GM21381 (cell line): ENCODE measurements at regions not wholly inside any gene's neighbourhood (a gene's known extent, or its start where the extent isn't known, plus 50 kb on each side); places are given as distances from the start of the nearest gene placed in this dataset.
"Not testable (repeated sequence)": the region's sequence is repeated elsewhere in the genome, so short reads cannot be mapped to it uniquely, and the experiment has no call there.

Source experiments
- ATAC-seq: cut with Tn5 transposase; IDR thresholded peaks from one replicate; pipeline ENCODE4 v1.9.1; 2021; ENCODE audit warnings: mild to moderate bottlenecking, moderate library complexity; ENCODE audit not compliant: unreplicated experiment

DNA sequence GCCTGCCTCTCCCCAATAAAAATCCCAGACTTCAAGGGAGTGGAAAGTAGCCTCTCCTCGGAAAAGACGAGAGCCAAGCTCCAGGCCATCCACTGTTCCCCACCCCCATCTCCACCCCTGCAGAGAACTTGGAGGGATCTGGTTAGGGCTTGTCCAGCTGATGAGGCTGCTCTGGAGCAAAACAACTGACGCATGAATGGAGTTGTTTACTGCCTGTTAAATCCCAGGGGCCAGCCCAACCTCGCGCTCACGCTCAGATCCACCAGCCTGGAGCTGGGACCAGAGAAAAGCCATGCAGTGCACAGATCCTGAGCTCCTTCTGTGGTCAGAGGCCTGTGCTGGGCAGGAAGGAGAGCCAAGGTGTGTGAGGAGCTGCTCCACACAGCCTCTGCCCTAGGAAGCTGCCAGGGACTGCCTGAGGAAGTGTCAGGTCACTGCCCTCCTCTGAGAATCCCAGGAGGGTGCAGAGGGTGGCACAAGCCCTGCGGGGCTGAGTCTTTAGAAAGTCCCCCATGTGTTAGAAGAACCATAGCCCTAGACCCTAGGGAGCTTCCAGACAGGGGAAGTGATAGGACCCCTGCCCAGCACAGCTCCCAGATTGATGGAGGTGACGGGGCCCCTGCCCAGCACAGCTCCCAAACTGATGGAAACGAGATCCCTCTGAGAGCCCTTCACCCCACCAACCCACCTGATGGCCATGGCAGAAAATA lies 109.0 kb upstream of the IPO9 start:
- ATAC-seq: no peak

DNA sequence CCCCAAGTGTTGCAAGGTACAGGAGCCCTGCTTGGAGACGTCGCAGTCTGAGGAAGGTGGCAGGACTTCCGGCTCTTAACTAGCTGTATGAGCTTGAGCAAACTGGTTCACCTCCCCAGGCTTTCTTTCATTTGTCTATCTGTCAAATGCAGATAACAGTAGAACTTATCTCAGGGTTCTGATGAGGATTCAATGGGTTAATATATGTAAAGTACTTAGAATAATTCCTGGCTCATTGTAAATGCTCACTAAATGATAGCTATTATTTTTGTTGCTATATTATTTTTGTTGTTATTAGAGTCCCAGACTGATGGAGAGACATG lies 108.5 kb upstream of the IPO9 start:
- ATAC-seq: no peak

DNA sequence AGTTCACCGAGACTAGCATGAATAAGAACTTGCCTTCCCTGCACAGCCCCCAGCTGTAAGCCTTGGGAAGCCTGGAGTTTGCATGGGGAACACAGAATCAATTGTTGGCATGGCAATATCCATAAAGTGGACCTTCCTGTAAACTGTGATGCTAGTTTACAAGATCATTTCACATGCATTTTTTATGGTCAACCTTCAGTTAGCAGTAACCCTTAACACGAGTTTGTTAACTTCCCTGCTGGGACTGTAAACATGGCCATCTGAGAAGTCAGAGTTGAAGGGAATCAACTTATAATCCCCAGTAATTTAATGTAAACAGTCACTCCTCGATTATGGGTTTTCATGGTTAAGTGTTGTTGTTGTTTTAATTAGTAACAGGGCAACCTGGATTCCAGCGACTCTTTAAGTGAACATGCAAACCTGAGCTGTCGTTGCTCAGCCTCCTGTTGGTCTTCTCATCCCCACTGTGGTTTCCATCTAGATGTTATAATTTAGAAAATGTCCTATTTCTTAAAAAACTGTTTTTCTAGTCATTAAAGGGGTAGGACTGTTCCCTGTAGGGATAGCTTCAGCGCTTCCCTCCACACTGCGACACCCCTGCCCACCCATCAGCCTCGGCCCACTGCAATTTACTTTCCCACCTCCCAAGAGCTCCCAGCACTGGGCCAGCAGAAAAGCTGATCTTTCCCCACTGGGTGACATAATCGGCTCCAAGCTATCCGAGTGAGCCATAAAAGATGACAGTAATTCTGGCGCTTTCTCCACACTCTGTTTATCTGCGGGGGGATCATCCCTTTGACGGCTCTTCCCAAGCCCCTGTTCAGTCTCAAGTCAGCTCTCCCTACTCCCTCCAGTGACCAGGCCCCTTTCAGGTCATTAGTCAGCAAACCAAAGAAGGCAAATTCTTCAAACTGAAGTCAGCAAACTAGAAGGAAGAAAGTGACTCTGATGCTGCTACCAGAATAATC lies 107.6 kb upstream of the IPO9 start:
- no peak for ATAC-seq

DNA sequence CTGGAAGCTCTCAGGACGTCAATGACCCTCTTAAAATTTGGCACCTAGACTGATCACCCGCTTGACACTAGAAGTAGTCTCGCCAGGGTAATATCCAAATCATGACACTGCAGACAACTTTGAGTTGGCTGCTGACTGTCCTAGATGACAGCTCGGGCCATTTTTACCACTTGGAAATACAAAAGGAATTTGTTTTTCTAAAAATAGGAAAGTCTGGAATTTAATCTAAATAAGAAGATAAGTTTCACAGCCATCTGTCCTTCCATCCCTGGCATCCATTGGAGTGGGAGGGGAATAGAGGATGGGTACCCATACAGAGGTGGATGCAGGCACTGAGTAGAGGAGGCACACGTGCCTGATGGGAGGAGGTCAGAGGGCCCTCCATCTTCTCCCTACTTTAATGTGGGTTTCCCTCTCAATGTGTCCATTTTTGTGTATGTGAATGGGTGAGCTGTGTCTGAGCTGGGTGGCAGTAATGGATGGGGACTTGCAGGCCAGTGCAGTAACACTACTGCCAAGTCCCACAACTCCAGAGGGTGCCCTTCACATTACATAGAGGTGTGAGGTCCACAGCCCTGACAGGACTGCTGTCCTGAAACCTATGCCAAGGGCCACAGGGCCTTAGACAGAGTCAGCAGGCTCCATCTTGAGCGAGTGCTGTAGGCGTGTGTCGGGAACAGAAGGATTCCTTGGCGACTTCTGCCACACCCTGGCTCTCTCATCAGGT lies 104.8 kb upstream of the IPO9 start:
- no peak for ATAC-seq

DNA sequence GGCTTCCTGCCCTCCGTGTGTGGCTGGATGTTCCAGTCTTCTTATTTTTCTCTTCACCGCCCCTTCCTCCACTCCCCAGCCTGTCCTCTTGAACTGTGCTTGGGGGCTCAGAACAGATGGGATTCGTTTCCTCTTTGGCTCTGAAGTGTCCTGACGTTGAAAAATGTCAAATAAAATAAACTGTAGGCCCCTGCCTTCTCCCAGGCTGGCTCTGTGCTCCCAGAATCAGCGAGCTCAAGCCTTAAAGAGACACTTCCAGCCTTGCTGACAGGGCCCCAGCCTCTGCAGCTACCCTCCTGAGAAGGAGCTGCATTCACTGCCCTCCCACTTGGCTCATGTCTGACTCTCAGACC lies 104.2 kb upstream of the IPO9 start:
- no peak for ATAC-seq

DNA sequence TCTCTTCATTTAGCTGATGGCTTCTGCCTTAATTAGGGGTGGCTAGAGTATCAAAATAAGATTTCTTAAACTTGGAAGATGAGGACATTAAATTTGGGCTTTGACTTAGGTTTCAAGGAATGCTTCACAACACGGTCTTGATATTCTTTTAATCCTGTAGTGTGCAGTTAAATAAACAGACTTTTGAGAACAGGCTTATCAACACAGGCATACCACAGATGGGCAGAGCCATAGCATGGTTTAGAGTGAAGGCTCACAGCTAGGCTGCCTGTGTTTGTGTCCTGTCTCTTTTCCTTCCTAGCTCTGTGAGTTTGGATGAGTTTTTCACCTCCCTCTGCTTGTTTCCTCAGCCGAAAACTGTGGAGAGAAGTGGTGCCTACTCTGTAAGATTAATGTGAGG lies 102.3 kb upstream of the IPO9 start:
- no peak for ATAC-seq

DNA sequence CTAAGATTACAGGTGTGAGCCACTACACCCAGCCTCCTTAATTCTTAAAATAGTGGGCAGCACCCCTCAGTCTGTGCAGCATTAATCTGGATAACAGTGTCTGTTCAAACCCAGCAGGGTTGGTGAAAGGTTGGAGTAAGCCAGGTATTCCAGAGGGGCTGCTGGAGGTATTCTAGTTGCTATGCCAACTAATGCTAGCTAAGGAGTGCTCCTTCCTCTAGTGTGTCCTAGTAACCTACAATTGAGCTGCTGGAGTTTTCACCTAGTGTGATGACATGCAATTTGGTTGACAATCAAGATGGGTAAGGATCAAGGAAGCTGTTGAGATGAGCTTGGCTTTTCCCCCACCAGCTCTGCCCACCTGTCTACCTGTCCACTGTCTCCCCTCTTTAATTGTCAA lies 100.2 kb upstream of the IPO9 start:
- ATAC-seq: no peak

DNA sequence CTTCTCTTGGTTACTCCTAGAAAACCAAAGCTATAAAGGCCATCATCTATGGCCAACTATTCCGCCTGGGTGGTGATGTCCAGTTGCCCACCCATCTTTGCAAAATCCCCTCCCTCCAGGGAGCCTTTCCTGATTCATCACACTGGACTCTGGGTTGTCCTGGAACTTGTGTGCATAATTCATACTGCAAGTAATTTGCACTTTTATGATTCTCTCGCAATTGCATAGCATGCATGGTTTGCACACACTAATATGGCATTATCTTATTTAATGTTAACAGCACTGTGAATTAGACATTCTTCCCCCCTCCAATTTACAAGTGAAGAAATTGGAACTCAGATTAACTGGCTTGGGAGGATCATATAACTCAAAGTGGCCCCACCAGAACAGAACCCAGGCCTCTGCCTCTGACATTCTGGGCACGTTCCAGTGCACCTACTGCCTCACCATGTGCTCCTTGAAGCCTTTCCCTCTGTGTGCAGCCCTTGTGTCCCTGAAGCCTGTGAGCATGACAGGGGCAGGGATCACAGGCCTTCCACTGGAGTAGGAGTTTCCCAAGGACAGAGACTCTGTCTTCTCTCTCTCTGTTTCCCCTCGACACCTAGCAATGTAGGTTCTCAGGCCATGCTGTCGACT lies 98.9 kb upstream of the IPO9 start:
- no peak for ATAC-seq

DNA sequence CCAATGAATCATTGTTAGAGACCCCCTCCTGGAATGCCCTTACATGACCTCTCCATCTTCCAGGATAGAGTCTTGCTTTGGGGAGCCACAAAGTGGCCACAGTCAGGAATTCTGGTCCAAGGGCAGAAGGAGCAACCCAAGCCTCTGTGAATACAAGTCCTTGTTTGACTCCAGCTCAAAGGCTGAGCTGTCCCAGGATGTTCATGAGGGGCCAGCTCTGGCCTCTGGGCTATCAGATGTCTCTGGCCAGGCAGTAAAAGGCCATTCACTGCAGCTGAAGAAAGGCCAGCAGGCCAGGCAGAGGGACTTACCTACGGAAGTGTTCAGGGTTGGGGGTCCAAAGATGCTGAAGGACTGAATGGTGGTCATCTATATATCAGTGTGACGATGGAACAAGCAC lies 98.3 kb upstream of the IPO9 start:
- no peak for ATAC-seq

DNA sequence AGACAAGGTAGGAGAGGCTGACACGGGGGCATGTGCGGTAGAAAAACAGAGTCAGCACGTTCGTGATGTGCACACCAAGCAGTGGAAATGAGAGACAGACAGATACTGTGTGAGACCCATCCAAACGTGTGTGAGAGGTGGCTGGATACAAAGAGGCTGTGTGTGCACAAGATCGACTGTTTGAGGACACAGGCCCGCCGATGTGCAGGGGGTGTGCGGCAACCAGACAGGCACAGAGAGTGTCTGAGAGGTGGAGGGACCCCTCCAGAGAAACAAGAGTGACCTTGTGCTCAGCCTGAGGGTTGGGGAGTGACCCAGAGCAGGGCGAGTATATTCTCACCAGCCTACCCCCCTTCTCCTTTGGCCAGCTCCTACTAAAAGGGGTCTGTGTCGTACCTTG lies 97.8 kb upstream of the IPO9 start:
- no peak for ATAC-seq

DNA sequence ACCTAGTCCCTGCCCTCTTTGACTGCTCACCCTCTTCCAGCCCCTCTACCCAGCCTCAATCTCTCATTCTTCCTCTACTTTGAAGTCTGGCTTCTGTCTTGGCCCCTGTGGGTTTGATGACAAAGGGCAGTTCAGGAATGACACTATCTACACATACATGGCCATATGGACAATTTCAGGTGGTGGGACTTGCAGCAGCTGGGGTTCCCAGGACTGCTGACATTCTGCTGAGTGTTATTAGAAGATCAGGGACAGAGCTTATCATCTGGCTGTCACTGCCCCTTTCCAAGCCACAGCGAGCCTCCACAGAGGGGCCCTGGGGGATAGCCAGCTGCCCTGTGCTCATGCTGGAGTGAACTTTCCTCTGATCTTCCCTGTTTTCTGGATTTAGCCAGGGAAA lies 97.4 kb upstream of the IPO9 start:
- no peak for ATAC-seq

DNA sequence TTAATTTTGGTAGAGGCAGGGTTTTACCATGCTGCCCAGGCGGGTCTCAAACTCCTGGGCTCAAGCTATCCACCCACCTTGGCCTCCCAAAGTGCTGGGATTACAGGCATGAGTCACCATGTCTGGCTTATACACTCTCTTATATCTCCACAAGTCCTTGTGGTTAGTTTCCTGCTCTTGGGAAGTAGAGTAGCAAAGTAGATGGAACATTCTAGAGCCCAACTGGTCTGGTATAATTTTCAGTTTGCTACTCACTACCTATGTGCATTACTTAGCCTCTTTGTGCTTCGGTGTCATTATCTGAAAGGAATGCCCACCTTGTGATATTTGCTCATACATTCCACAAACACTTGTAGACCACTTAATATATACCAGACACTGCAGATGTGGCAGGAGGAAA lies 96.6 kb upstream of the IPO9 start:
- no peak for ATAC-seq

DNA sequence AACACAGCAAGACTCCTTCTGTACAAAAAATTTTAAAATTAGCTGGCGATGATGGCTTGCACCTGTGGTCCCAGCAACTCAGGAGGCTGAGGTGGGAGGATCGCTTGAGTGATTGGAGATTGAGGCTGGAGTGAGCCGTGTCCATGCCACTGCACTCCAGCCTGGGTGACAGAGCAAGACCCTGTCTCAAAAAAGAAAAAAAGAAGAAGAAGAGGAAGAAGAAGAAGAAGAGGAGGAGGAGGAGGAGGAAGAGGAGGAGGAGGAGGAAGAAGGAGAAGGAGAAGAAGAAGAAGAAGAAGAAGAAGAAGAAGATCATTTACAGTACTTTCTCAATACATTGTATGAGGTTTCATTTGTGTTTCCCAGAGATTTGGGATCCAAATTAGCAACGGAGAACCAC lies 94.7 kb upstream of the IPO9 start:
- ATAC-seq: not testable (repeated sequence)

DNA sequence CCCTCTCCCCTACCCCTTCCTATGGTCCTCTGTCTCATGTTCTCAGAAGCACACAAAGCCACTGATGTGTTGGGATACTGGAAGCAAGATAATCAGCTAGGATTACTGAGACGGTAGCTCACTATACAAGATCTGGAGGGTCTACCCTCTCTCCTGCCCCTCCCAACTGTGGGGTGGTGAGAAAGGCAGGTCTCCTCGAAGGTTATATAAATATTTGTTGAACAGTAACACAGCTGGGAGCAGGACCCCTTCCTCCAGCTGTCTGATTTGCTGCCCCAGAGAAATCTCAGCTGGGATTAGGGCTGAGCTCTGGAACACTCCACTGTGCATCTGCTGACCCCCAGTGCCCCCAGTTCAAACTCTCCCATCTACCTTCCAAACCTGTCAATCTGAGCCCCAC lies 94.2 kb upstream of the IPO9 start:
- no peak for ATAC-seq

DNA sequence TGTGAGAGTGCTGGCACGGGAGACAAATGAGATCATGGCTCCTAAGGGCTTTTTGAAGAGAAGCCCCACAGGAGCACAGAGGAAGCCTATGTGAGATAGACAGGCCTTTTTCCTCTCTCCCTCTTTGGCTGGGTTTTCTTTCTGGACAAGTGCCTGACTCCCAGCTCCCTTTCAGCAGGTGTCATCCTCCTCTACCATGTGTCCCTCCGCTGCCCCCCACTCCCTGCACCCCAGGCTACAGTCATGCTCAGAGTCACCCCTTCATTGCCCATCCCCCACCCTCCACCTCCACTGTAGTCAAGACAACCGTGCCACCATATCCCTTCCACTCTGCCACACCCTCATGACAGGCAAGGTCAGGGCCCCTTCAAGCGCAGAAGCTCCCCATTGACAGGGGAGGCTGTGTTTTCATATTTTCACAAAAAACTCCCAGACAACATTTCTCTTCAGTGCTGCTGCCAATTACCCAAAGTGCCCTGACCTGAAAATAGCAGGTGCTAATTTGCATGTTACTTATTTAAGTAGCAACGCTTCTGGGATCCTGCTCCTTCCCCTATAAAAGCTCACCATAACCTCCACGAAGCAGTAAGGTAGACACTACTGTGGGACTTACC lies 92.1 kb upstream of the IPO9 start:
- ATAC-seq: no peak

DNA sequence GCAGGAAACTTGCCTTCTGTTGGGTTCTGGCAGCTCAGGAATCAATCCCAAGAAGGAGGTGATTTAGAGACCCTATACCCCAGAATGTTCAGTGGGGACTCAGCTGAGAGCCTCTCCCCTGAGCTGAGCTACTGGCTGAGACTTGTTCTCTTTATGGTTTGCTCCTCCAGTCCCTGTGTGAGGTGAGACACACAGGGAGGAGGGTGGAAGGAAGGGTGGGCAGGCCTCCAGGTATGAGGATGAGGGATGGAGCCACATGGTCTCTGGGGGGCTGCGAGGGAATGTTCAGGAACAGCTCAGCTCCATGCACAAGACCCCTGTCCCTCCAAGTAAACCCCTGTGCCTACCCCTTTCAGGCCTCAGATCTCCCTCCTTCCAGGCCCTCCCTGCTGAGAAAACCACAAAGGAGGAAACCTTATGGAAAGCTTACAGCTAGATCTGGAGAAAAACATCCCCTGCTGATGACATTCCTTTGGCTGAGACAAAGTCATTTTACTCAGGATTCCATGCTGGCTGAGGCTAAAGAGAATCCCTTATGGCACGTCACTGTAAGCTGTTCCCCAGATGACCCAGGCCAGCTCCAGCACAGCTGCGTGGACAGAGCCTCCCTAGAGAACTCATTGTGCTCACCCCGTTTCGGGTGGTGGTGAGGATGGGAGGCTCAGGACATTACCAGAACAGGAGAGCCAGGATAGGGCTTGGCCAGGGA lies 91.5 kb upstream of the IPO9 start:
- no peak for ATAC-seq

DNA sequence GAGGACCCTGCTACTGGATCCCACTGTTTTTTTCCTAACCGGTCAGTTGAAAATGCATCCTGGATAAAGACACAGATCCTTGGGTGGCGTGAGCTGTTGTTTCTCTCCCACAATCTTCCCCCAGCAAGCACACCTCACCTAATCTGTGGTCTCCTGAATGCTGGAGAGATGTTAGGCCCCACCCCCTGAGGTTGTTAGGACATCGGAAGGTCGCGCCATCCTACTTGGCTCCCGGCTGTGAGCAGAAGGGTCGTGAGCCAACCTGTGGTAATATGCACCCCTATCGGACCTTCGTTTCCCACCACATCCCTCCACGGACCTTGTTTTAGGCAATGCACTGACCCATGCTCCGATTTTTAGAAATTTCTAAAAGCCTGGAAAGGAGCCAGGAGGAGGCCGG lies 89.9 kb upstream of the IPO9 start:
- ATAC-seq: no peak

DNA sequence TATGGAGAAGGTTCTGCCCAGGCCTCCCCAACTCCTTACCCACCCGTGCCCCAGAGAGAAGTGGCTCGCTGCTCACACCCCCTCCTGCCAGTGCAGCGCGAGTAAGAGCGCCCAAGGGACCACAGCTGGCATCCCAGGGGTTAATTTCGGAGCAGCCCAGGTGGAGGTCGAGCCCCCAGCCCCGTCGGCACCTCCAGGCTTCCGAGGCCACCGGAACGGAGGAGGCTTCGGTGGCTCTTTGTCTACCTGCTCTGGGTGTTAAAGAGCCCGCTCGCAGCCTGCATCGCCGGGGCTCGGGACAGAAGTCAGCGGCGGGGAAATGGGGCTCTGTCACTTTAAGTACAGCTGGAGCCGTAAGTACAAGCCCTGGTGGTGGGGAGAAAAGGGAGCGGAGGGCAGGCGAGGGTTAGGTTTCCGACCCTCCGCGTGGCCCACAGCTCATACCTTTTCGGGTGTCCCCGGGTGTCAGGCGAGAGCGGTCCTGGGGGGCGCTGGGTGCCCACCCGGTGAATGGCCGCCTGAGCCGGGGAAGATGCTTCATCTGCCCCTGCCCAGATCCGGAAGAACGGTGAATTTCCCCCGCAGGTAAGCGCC lies 89.4 kb upstream of the IPO9 start:
- no peak for ATAC-seq

DNA sequence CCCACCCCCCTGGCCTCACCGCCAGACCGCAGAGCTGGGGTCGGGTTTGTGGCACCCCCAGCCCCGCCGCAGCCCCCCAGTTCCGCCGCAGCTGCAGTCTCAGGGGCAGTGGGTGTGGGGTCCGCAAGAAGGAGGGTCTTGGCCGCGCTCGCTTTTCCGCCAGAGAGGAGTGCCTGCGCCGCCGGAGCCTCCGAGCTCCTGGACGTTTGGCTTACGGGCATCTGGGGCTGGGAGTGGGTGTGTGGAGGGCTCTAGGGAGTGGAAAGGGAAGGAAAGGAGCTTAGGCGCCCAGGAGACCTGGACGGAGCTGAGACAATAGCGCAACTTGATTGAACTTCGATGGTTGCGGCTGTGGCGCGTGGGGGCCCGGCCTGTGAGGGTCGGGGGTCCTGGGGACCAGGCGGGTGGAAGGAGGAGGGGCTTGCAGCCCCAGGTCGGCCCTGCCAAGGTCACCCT lies 88.8 kb upstream of the IPO9 start:
- ATAC-seq: no peak

DNA sequence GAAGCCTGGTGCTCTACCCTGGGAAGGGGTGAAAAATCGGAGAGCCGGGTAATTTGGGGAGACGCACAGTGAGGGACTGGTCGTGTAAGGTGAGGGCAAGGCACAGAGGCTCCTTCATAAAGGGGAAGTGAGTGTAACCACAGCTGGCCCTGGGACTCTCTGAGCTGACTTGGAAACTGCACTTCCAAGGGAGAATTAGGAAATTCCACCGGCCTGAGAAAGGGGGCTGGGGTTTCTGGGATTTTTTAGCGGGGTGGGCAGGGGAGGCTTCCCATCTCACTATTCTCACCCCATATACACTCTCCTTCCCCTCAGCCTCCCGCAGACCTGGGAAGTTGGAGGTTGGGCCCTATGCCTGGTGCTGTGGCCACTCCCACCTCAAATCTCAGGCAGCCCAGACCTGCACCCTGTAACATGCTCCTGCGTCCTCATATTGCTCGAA lies 88.3 kb upstream of the IPO9 start:
- ATAC-seq: no peak
